SK-N-SH (cell line): ENCODE measurements at regions not wholly inside any gene's neighbourhood (a gene's known extent, or its start where the extent isn't known, plus 50 kb on each side); places are given as distances from the start of the nearest gene placed in this dataset.

Source experiments
- CTCF ChIA-PET: fragments of 300-600, 350-600 bp; formaldehyde crosslinking; extraction: SDS; loops from one replicate; lab custom pipeline; 2021; lab: Yijun Ruan, JAX
- POLR2A ChIA-PET: fragments of 350-600 bp; sonication (Branson Sonifier 250); formaldehyde crosslinking; extraction: SDS; loops from one replicate; lab custom pipeline; 2020; ENCODE audit warnings: antibody characterized with exemption, inconsistent platforms; lab: Yijun Ruan, JAX
- DNase-seq: peaks from one replicate; pipeline ENCODE4 v3.0.0; 2012
- H2AFZ ChIP-seq: fragments of 200-600 bp; sonication (generic); 2 replicates; pipeline ENCODE4 v1.8.1; 2016; ENCODE audit warnings: antibody characterized with exemption, mild to moderate bottlenecking, low read depth
- H3F3A ChIP-seq: fragments of 200-600 bp; sonication (generic); replicated peaks from 2 replicates; pipeline ENCODE3; 2016; ENCODE audit warnings: antibody characterized with exemption, mild to moderate bottlenecking; ENCODE audit not compliant: insufficient read depth
- H3K27ac ChIP-seq, 2 experiments: fragments of 200-500 bp in 1 of 2; fragments of 200-600 bp in 1 of 2; sonication (Bioruptor generic) in 1 of 2; sonication (generic), shearing (Covaris generic) in 1 of 2; 2 replicates each; pipeline versions ENCODE4 v1.5.1 to v1.6.1; 2014 to 2016; ENCODE audit warnings: low read depth in 2 of 2, inconsistent platforms in 1 of 2, low read length in 1 of 2, mild to moderate bottlenecking in 1 of 2, mixed read lengths in 1 of 2
- H3K27me3 ChIP-seq: fragments of 200-600 bp; sonication (generic), shearing (Covaris generic); 2 replicates; pipeline ENCODE4 v1.6.1; 2016; ENCODE audit warnings: mixed run types; ENCODE audit not compliant: insufficient read depth
- H3K36me3 ChIP-seq, 2 experiments: fragments of 200-500 bp in 1 of 2; fragments of 200-600 bp in 1 of 2; sonication (Bioruptor generic) in 1 of 2; sonication (generic) in 1 of 2; replicated peaks in 1 of 2; 2 replicates each; pipeline versions ENCODE3 to v1.5.1; 2014 to 2016; ENCODE audit warnings: low read length in 1 of 2, mild to moderate bottlenecking in 1 of 2; ENCODE audit not compliant: insufficient read depth in 2 of 2, control insufficient read depth in 1 of 2
- H3K4me1 ChIP-seq, 2 experiments: fragments of 200-500 bp in 1 of 2; fragments of 200-600 bp in 1 of 2; sonication (Bioruptor generic) in 1 of 2; sonication (generic), shearing (Covaris generic) in 1 of 2; 2 replicates each; pipeline versions ENCODE4 v1.5.1 to v1.6.1; 2014 to 2016; ENCODE audit warnings: low read depth in 1 of 2, low read length in 1 of 2, mixed run types in 1 of 2; ENCODE audit not compliant: insufficient read depth in 2 of 2, control insufficient read depth in 1 of 2
- H3K4me2 ChIP-seq: fragments of 200-600 bp; sonication (generic), shearing (Covaris generic); 2 replicates; pipeline ENCODE4 v1.6.1; 2017; ENCODE audit warnings: mixed run types
- H3K4me3 ChIP-seq, 2 experiments: fragments of 200-500 bp in 1 of 2; fragments of 200-600 bp in 1 of 2; sonication (Bioruptor generic) in 1 of 2; sonication (generic), shearing (Covaris generic) in 1 of 2; 2 replicates each; pipeline versions ENCODE4 v1.5.1 to v1.8.1; 2014 to 2016; ENCODE audit warnings: low read depth in 2 of 2, inconsistent platforms in 1 of 2, low read length in 1 of 2, mild to moderate bottlenecking in 1 of 2, mixed read lengths in 1 of 2, moderate library complexity in 1 of 2
- H3K79me2 ChIP-seq: fragments of 200-600 bp; sonication (generic); 2 replicates; pipeline ENCODE4 v1.8.1; 2017; ENCODE audit warnings: mild to moderate bottlenecking; ENCODE audit not compliant: insufficient read depth
- H3K9ac ChIP-seq: fragments of 200-600 bp; sonication (generic); 2 replicates; pipeline ENCODE4 v1.6.1; 2017; ENCODE audit warnings: mixed run types
- H3K9me2 ChIP-seq: fragments of 200-600 bp; sonication (generic); 2 replicates; pipeline ENCODE4 v1.6.1; 2017; ENCODE audit warnings: mixed run types
- H3K9me3 ChIP-seq: fragments of 200-600 bp; sonication (generic); 2 replicates; pipeline ENCODE4 v1.6.1; 2017; ENCODE audit warnings: mixed run types, mild to moderate bottlenecking, moderate library complexity
- H4K20me1 ChIP-seq: fragments of 200-600 bp; sonication (generic); 2 replicates; pipeline ENCODE4 v1.6.1; 2017; ENCODE audit warnings: mild to moderate bottlenecking, mixed run types; ENCODE audit not compliant: insufficient read depth
- CHD2 ChIP-seq: fragments of 150-350 bp; IDR thresholded peaks from 2 replicates; pipeline ENCODE4 v1.6.1; 2018; ENCODE audit warnings: low read length; ENCODE audit not compliant: partially characterized antibody
- EP300 ChIP-seq, 2 experiments: IDR thresholded peaks; 2 replicates each; pipeline versions ENCODE4 v1.4.0 to v1.6.1; 2012; ENCODE audit warnings: borderline replicate concordance in 1 of 2, low read depth in 1 of 2, low read length in 1 of 2
- FOXM1 ChIP-seq: IDR thresholded peaks from 2 replicates; pipeline ENCODE4 v1.4.0; 2012; ENCODE audit warnings: low read depth, mild to moderate bottlenecking
- GABPA ChIP-seq: IDR thresholded peaks from 2 replicates; pipeline ENCODE4 v1.4.0; 2012; ENCODE audit warnings: low read depth, mild to moderate bottlenecking
- IRF3 ChIP-seq: fragments of 150-350 bp; IDR thresholded peaks from 2 replicates; pipeline ENCODE4 v1.6.1; 2016; ENCODE audit warnings: mild to moderate bottlenecking, low read depth, low read length
- MEF2A ChIP-seq: IDR thresholded peaks from 2 replicates; pipeline ENCODE4 v1.4.0; 2012; ENCODE audit warnings: low read depth, borderline replicate concordance
- NRF1 ChIP-seq: IDR thresholded peaks from 2 replicates; pipeline ENCODE4 v1.6.1; 2012; ENCODE audit warnings: low read depth, mild to moderate bottlenecking, low read length
- PBX3 ChIP-seq: IDR thresholded peaks from 2 replicates; pipeline ENCODE4; 2012
- RAD21 ChIP-seq: IDR thresholded peaks from 2 replicates; pipeline ENCODE4 v1.6.1; 2012; ENCODE audit warnings: mild to moderate bottlenecking, low read length
- RCOR1 ChIP-seq: fragments of 150-350 bp; IDR thresholded peaks from 2 replicates; pipeline ENCODE4 v1.6.1; 2017; ENCODE audit warnings: antibody characterized with exemption, low read length
- TAF1 ChIP-seq: IDR thresholded peaks from 2 replicates; pipeline ENCODE4 v1.6.1; 2012; ENCODE audit warnings: low read depth, mild to moderate bottlenecking, low read length, moderate library complexity, borderline replicate concordance
- TCF12 ChIP-seq: IDR thresholded peaks from 2 replicates; pipeline ENCODE4 v1.4.0; 2012
- TEAD4 ChIP-seq: IDR thresholded peaks from 2 replicates; pipeline ENCODE4 v1.4.0; 2012; ENCODE audit warnings: mild to moderate bottlenecking, borderline replicate concordance; ENCODE audit not compliant: insufficient read depth
- USF1 ChIP-seq: IDR thresholded peaks from 2 replicates; pipeline ENCODE4 v1.4.0; 2012; ENCODE audit warnings: low read depth, borderline replicate concordance
- USF2 ChIP-seq: fragments of 150-350 bp; IDR thresholded peaks from 2 replicates; pipeline ENCODE4 v1.6.1; 2017; ENCODE audit warnings: antibody characterized with exemption, low read length, low read depth, borderline replicate concordance
- YY1 ChIP-seq: IDR thresholded peaks from 2 replicates; pipeline ENCODE4 v1.4.0; 2012; ENCODE audit warnings: low read depth, mild to moderate bottlenecking
- ZBTB33 ChIP-seq: IDR thresholded peaks from 2 replicates; pipeline ENCODE4 v1.4.0; 2012; ENCODE audit warnings: low read depth, borderline replicate concordance

GRCh38 chr10:61166065-61166464 is 222.1 kb upstream of the RHOBTB1 start:
- ChIA-PET POLR2A (no interaction called here), CTCF (interaction anchor here (1.0 kb wide), 1 partner anchor 25 kb away, joined by 3 read pairs; no protein-coding TSS in a partner anchor)
- H2AFZ ChIP-seq, result no peak overlapping the region

More at GRCh38 chr10:61166065-61166464, 222.1 kb upstream of the RHOBTB1 start:
- no peak for DNase-seq
- Histone ChIP-seq H3K9me3 (0 out of 2 replicates have a peak, but pooled peaks cover 3% of the 10 kb centered on the region), H3K9me2 (no peaks in the 10 kb centered on the region)
- TF ChIP-seq NRF1, result no peak
- TF ChIP-seq PBX3, result no peak
- TF ChIP-seq EP300 (IDR thresholded peaks at IDR 0.05; ENCODE audit: borderline replicate concordance in 1 of 2, low read depth in 1 of 2, low read length in 1 of 2), result no peak
- no peak for TF ChIP-seq YY1
- TF ChIP-seq RAD21, result no peak
- no peak for TF ChIP-seq USF1
- TF ChIP-seq TCF12, result no peak
- no peak for TF ChIP-seq USF2
- no peak for TF ChIP-seq ZBTB33
- no peak for TF ChIP-seq TEAD4
- TF ChIP-seq IRF3, result no peak
- no peak for TF ChIP-seq MEF2A
- TF ChIP-seq GABPA, result no peak
- TF ChIP-seq RCOR1, result no peak
- no peak for TF ChIP-seq CHD2
- TF ChIP-seq TAF1, result no peak
- no peak for TF ChIP-seq FOXM1
- TF ChIP-seq, all 33 proteins: peak for 0
- Histone ChIP-seq H3K79me2 (no peaks in the 10 kb centered on the region), H3K27me3 (no peaks in the 10 kb centered on the region), H3K4me3 (no peak overlapping the region), H3K27ac (no peak overlapping the region), H3F3A (no peaks in the 10 kb centered on the region), H3K9ac (no peak overlapping the region), H4K20me1 (no peaks in the 10 kb centered on the region), H3K4me1 (no peaks in the 10 kb centered on the region; a peak in 1 of 4 replicates), H3K36me3 (peaks cover 0 to 3% of the 10 kb centered on the region in 2 experiments), H3K4me2 (no peak overlapping the region)
